IPS-NIHi11 (cell line): ENCODE measurements at regions not wholly inside any gene's neighbourhood (a gene's known extent, or its start where the extent isn't known, plus 50 kb on each side); places are given as distances from the start of the nearest gene placed in this dataset.
"Not testable (repeated sequence)": the region's sequence is repeated elsewhere in the genome, so short reads cannot be mapped to it uniquely, and the experiment has no call there.

Experiments
- DNase-seq: peaks from one replicate; pipeline ENCODE4 v3.0.0; 2012; ENCODE audit warnings: mixed read lengths, low spot score

DNA sequence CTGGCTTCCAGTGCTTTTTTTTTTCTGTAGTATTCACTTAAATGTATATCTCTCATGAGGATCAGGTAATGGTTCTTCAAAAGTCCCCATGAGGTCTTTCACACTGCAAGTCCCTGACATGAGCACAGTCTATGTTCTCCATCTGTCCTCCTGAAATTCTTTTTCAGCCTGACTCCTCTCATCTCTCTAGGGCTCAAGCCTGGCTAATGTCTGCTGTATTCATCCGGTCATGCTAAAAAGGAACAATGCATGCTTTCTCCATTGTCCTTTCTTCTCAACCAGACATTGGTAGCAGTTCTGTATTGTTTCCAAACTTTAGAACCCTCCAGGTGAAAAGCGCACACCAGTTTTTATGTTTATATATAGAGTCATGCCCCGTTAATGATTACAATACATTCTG lies 368.3 kb upstream of the OLFM3 start:
- no peak for DNase-seq

DNA sequence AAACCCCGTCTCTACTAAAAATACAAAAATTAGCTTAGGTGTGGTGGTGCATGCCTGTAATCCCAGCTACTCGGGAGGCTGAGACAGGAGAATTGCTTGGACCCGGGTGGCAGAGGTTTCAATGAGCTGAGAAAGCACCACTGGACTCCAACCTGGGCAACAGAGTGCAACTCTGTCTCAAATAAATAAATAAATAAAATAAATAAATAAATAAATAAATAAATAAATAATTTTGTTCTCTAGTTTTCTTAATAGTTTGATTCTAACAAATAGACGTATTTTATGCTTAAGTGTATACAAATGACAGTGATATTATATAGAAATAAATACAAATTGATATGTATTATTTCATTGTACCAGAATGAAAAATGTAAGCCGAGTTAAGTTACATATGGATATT lies 339.9 kb upstream of the OLFM3 start:
- DNase-seq = no peak

DNA sequence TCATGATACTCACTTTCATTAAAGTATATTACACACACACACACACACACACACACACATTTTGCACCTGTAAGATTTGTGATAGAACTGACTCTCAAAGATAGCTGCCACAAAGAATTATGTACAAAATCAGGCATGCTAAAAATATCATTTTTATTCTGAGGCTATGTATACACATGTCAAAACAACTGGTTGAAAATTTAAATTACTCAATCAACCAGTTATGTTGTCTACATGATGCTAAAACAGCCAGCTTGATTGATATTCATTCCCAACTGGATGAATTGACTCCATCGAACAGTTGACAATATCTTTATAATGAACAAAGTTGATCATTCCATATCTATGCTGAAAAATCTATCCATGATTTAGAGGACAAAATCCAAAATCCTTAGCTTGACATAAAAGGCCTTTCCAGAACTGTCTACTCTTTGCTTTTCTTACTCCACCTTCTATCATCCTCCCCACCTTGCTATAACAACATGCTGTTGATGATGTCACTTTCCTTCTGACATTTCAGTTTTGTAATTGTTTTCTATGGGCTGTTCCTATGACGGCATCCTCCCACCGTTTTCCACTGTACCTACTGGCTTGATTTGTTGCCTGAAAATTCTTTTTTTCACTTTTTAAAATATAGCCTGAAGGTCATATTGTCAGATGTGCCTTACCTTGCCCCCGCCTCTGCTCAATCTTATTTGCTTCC lies 321.5 kb upstream of the OLFM3 start:
- DNase-seq = no peak

GRCh38 chr1:102315096-102315495 lies 318.4 kb upstream of the OLFM3 start:
- no peak for DNase-seq

GRCh38 chr1:102296116-102296515 lies 299.4 kb upstream of the OLFM3 start:
- no peak for DNase-seq

DNA sequence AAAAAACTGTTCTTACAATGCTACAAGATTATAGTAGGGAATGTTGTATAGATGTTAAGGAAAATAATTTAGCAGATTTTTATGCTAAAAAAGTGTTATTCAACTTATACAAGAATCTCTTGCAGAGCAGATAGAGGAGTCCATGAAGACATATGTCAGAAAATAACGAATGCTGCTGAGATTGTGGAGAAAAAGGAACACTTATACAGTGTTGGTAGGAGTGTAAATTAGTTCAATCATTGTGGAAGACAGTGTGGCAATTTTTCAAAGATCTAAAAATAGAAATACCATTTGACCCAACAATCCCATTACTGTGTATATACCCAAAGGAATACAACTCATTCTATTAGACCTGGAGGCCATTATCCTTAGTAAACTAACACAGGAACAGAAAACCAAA lies 286.2 kb upstream of the OLFM3 start:
- DNase-seq = no peak

DNA sequence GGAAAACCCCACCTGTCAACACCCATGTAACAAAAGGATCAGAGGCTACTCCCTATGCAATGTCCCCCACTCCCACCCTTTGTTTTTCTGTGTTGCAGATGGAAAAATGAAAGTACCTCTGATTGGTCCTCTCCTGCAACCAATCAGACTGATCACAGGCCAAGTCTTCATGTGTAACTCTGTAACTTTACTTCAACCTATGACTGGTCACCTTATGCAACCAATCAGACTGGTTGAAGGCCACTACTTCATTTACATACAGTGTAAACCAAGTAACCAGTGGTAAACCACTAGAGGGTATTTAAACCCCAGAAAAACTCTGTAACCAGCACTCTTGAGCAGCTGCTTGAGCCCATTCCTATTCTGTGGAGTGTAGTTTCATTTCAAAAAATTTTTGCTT lies 266.3 kb upstream of the OLFM3 start:
- DNase-seq = no peak

- no peak for DNase-seq
These were observed 256.2 kb upstream of the OLFM3 start for GRCh38 chr1:102252731-102253505.

DNA sequence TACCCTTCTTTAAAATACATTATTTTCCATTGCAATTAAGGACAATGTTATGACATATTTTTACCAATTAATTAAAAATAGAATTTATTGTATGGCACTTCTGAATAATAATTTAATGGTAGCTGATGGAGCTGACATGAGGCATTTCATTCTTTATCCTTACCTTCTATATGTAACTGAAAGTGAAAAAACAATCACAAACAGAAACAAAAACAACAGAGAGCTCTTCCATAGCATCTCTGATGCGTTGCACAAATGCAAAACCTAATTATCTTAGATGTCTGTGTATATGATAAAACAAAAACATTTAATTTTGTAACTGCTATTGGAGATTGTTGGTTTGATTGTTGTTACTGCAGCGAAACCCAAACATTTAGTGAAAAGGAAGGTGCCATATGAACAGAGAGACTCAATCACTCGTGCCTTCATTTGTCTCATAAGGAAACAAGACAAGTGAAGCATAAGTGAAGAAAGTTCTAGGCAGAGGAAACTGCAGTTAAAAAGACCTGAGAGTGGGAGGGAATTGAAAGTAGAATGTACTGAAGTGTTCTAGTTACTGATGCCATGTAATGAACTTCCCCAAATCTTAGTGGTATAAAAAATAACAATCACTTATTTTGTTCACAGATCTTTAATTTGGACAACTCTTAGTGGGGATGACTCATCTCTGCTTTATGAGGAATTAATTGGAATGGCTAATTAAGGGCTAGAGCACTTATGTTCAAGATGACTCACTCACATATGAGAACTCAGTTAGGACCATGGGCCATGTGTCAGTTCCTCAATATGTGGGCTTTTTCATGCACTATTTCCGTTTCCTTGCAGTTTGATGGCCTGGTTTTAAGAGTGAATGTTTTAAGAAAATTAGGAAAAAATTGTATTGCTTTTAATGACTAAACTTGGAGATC lies 245.0 kb upstream of the OLFM3 start:
- DNase-seq = no peak

DNA sequence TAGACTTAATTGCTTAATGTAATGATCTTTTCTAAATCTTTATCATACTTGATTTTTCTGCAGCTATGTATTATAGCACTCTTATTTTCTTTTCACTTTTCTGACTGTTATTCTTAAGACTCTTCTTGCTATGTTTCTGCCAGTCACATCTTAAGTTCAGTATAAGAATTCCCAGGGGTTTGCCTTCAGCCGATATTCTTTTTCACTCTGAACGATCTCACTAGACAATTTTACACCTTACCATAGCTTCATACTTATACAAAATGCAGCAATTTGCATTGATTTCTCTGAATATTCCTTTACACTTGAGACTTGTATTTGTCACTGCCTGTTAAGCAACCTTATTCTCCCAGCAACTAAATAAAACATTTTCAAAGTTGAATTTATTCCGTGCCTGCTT lies 242.5 kb upstream of the OLFM3 start:
- DNase-seq = no peak

- DNase-seq = no peak
These were observed 238.1 kb upstream of the OLFM3 start for GRCh38 chr1:102234753-102235359.

DNA sequence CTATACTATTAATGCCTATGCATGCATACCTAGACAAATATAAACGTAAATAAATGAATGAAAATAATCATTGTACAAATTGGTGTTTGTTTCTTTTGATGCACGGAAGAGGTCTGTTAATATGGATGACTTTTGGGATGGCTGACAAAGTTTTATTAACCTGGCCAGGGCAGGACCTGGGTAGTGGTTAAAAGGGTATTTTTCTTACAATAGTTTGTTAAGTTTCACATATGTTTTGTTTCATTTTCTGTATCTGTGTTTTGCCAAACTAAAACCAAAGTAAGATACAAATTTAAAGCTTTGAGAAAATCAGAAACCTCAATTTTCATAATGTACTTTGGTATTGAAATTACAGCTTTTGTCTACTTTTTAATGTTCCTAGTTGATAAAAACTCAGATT lies 222.7 kb upstream of the OLFM3 start:
- no peak for DNase-seq

GRCh38 chr1:102210891-102211290 lies 214.2 kb upstream of the OLFM3 start:
- not testable (repeated sequence) for DNase-seq

DNA sequence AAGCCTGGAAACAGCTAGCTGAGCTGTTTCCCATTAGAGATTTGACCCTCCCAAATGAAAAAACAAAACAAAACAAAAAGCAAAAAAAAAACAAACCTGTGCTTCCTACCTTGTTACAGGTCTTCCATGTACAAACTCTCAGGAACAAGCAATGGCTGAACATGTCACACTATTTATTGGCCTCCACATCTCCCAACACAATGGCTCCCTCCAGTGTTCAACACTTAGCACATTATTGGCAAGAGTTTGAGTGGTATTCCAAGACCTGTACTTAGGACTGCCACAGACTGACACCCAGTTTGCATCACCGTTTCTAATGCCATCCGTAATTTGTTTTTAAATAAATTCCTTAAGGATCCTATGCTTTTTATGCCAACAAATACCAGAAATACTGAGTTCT lies 195.0 kb upstream of the OLFM3 start:
- DNase-seq = peak; percentile 63

DNA sequence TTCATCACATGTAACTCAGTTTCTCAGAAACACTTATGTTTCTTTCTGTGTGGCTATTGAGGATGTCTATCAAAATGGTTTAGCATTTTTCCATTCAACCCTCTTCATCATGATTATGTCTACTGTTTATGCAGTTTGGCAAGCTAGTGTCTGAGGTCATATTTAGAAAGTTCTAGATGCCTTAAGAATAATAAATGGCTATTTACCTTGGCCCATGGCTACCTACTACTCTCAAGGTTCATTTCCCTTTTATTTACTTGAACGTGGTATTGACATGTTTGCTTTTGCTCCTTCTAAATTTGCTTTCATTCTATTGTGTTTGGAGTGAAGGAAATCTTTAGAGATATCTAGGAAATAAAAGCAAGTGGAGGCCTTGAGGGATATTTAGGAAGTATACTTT lies 193.7 kb upstream of the OLFM3 start:
- DNase-seq = no peak

GRCh38 chr1:102186536-102186935 lies 189.8 kb upstream of the OLFM3 start:
- DNase-seq = no peak

DNA sequence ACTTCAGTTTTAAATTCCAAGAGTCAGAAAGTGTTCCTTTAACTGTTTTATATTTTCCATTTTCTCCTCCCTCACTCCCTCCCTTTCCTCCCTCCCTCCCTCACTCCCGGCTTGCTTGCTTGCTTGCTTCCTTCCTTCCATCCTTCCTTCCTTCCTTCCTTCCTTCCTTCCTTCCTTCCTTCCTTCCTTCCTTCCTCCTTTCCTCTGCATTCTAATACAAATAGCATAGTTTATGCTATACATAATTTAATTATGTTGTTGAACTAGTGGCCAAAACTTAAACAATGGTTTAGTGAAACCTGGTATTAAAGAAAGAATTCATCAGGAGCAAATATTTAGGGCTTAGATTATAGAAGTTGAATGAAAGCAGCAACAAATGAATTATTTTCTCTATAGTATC lies 188.5 kb upstream of the OLFM3 start:
- DNase-seq = no peak

DNA sequence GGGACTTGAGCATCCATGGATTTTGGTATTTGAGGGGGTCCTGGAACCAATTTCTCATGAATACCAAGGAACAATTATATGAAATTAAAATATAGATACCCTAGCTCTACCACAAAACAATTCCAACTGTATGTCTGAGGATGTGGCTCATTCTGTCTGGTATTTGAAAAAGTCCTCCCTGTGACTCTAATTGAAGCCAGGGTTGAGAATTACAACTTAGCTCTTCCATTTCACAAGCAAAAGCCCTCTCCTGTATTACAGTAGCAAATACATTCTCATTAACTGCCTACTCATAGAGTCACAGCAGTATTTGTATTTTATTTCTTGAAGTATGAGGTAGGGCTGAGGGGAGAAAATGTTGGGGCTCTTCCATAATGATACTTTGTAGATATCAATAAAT lies 187.8 kb upstream of the OLFM3 start:
- no peak for DNase-seq

DNA sequence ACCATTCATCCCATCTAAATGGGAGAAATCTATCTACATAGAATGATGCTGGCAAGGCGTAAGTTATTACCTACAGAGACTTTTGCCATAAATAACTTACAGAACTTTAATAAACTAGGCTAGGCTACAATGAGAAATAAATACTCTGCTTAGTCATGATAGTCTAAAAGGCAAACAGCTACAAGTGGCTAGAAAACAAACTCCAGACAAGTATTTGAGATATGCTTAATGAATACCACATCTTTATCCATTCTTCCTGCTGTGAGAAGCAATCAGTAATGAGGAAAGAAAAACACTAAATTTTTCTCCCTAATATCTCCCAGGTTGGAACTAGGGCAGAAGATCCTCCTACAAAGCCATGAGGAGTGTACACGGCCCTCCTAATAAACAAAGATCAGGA lies 187.0 kb upstream of the OLFM3 start:
- no peak for DNase-seq

GRCh38 chr1:102182603-102183260 lies 186.0 kb upstream of the OLFM3 start:
- DNase-seq = no peak

DNA sequence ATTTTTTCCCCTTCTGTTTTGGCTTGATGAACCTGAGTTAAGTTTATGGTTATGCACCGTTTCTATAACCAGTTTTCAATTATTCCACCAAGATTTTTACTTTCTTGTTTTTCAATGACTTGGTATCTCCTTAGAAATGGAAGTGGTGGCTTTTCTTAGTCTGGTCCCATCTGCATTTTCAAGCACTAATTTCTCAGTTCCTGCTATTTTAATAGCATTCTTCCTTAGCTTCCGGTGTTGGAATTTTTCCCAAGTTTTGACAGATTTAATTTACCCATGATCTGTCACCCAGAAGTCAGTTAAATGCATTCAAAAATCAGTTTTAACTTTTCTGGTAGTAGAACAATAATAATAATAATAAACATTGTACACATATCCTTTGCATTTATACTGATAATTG lies 184.6 kb upstream of the OLFM3 start:
- DNase-seq = no peak

- no peak for DNase-seq
These were observed 181.8 kb upstream of the OLFM3 start for GRCh38 chr1:102178480-102178879.
